ENCODE measurements at regions not wholly inside any gene's neighbourhood (a gene's known extent, or its start where the extent isn't known, plus 50 kb on each side); places are given as distances from the start of the nearest gene placed in this dataset.

DNA sequence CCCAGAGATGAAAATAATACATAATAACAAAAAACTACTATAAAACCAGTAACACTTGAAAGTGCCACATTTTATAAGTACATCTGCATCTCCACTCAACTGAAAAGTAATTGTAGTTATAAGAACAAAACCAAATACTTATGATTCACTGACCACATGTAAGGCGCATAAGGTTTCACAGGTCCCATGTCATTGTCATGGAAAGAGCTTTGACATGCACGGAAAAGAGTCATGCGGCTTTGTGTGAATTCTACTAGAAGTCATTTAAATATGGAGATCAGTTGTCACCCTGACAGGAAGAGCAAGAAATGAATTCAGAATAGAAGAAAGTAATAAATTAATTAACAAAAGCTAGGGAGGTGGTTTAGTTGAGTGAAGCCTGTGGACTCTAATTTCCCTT, 459.1 kb downstream of the CDH2 start:
- no peak for TF ChIP-seq CTCF (IDR thresholded peaks at IDR 0.05; ENCODE audit: insufficient read depth, missing control alignments)
- FAIRE-seq (no peak), DNase-seq (ENCODE audit: insufficient read length, low spot score) (no peak)

DNA sequence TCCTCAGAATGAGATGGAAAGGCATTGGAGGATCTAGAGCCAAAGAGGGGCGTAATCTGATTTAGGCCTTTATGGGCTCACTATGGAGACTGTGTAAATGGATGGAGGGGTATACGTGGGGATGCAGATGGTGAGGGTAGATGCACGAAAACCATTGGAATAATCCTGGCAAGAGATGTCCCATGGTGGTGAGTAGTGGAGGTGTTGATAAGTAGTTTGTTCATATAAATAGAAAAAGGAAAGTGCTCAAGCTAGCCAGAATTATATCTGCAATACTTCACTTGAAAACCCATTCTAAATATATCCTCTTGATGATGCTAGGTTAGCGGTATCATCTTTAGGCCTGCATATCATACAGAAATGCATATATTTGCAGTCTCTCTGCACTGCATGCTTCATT, 459.7 kb downstream of the CDH2 start:
- no peak for TF ChIP-seq CTCF (IDR thresholded peaks at IDR 0.05; ENCODE audit: insufficient read depth, missing control alignments)
- FAIRE-seq (no peak), DNase-seq (ENCODE audit: insufficient read length, low spot score) (no peak)

- TF ChIP-seq CTCF (IDR thresholded peaks at IDR 0.05; ENCODE audit: insufficient read depth, missing control alignments): no peak
- no peak for FAIRE-seq
- DNase-seq (ENCODE audit: insufficient read length, low spot score): no peak
Observed at GRCh38 chr18:27715751-27716150, 461.2 kb downstream of the CDH2 start.

DNA sequence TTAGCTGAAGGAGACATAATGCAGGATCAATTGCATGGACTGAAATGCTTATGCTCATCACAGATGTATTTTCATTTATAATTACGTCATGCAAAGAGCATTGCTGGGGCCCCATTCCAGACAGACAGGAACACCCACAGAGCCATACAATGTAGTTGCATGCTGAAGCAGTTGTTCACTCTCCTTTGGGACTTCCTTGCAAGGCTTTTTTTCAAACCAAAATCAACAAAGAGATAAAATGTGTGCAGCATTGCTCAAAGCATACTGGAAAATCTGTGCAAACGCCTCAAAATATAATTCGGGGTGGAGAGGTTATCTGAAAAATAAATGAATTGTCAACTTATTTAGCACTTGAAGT, 463.2 kb downstream of the CDH2 start:
- DNase-seq (ENCODE audit: insufficient read length, low spot score) (no peak), FAIRE-seq (no peak)
- TF ChIP-seq CTCF (IDR thresholded peaks at IDR 0.05; ENCODE audit: insufficient read depth, missing control alignments): no peak

GRCh38 chr18:27713037-27713737, 463.7 kb downstream of the CDH2 start:
- DNase-seq (ENCODE audit: insufficient read length, low spot score) (no peak), FAIRE-seq (no peak)
- TF ChIP-seq CTCF (IDR thresholded peaks at IDR 0.05; ENCODE audit: insufficient read depth, missing control alignments): no peak

GRCh38 chr18:27712066-27712465, 464.9 kb downstream of the CDH2 start:
- peak; percentile 98 for FAIRE-seq
- no peak for TF ChIP-seq CTCF (IDR thresholded peaks at IDR 0.05; ENCODE audit: insufficient read depth, missing control alignments)
- DNase-seq (ENCODE audit: insufficient read length, low spot score): no peak

DNA sequence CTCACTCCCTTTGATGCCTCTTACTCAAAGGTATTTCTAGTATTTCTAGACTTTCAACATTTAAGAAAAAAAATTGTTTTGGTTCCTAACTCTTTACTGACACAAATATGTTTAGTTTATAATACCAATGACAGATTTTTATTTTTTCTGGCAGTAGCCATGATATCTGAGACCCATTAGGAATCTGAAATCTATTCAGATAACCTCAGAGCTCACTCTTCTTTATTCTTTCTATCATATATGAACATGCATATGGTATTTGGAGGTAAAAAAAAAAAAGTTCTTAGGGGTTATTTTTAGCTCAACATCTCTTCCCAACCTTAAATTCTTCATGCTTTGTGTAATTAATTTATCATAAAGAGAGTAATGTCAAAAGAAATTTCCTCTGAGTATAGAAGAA, 465.5 kb downstream of the CDH2 start:
- no peak for TF ChIP-seq CTCF (IDR thresholded peaks at IDR 0.05; ENCODE audit: insufficient read depth, missing control alignments)
- FAIRE-seq (no peak), DNase-seq (ENCODE audit: insufficient read length, low spot score) (no peak)
